Thoracic aorta (tissue), 2 donors: ENCODE measurements at regions not wholly inside any gene's neighbourhood (a gene's known extent, or its start where the extent isn't known, plus 50 kb on each side); places are given as distances from the start of the nearest gene placed in this dataset.

Source experiments
- ATAC-seq: fragments of 150-250 bp; one replicate; pipeline ENCODE4 v1.8.0; 2017; ENCODE audit warnings: low read depth; ENCODE audit not compliant: insufficient number of reproducible peaks, low FRiP score
- DNase-seq: peaks from one replicate; pipeline ENCODE4 v3.0.0-alpha.2; 2020; ENCODE audit warnings: low spot score
- H3K27ac ChIP-seq, 2 donors: fragments of 200-600 bp; sonication (generic); 1 replicate in 1 of 2; 2 replicates in 1 of 2; pipeline ENCODE4 v1.5.1; 2016; ENCODE audit warnings: mild to moderate bottlenecking in 2 of 2, moderate library complexity in 2 of 2
- H3K27me3 ChIP-seq: fragments of 200-600 bp; sonication (generic); replicated peaks from 2 replicates; pipeline ENCODE4 v1.6.0; 2016; ENCODE audit warnings: mild to moderate bottlenecking; ENCODE audit not compliant: insufficient read depth
- H3K36me3 ChIP-seq: fragments of 200-600 bp; sonication (generic); one replicate; pipeline ENCODE4 v1.5.1; 2016
- H3K4me1 ChIP-seq, 2 donors: fragments of 200-600 bp; sonication (generic); 1 replicate in 1 of 2; 2 replicates in 1 of 2; pipeline versions ENCODE4 v1.5.1 to v1.6.0; 2016; ENCODE audit warnings: low read depth in 2 of 2, mild to moderate bottlenecking in 1 of 2; ENCODE audit not compliant: control insufficient read depth in 1 of 2
- H3K4me3 ChIP-seq: fragments of 200-600 bp; sonication (generic); 2 replicates; pipeline ENCODE4 v1.5.1; 2016; ENCODE audit warnings: mild to moderate bottlenecking
- H3K9me3 ChIP-seq: fragments of 200-600 bp; sonication (generic); 2 replicates; pipeline ENCODE4 v1.5.1; 2016
- TF ChIP-seq, protein P1 (sequence below): fragments of 200-600 bp; sonication (generic); IDR thresholded peaks from one replicate; pipeline ENCODE4 v1.5.1; 2019; ENCODE audit warnings: antibody characterized with exemption

DNA sequence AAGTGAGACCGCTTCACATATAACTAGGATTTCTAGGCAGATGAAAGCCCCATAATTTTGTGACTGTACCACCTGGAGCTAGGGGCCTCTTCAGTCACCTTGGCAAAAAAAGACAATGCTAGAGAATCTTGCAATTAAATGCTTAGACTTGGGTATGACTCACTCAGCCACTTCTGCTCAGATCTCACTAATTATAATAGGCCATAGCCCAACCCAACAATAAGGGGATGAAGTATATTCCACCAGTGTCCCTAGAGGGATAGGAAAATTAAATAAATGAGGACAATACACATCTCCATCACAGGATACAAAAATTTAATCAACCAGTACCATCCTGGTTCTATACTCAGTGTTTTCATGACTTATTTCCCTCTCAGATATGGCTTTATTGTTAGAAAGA lies 1079.9 kb upstream of the C9orf72 start:
- DNase-seq: no peak
- no peaks in the 10 kb centered on the region for H3K36me3 ChIP-seq
- TF ChIP-seq, protein P1, sequence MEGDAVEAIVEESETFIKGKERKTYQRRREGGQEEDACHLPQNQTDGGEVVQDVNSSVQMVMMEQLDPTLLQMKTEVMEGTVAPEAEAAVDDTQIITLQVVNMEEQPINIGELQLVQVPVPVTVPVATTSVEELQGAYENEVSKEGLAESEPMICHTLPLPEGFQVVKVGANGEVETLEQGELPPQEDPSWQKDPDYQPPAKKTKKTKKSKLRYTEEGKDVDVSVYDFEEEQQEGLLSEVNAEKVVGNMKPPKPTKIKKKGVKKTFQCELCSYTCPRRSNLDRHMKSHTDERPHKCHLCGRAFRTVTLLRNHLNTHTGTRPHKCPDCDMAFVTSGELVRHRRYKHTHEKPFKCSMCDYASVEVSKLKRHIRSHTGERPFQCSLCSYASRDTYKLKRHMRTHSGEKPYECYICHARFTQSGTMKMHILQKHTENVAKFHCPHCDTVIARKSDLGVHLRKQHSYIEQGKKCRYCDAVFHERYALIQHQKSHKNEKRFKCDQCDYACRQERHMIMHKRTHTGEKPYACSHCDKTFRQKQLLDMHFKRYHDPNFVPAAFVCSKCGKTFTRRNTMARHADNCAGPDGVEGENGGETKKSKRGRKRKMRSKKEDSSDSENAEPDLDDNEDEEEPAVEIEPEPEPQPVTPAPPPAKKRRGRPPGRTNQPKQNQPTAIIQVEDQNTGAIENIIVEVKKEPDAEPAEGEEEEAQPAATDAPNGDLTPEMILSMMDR: no peak
- no peaks in the 10 kb centered on the region for H3K4me1 ChIP-seq
- H3K27me3 ChIP-seq: no peaks in the 10 kb centered on the region
- no peaks in the 10 kb centered on the region for H3K9me3 ChIP-seq
- no peak for ATAC-seq
- H3K4me3 ChIP-seq: no peak overlapping the region
- H3K27ac ChIP-seq: no peak overlapping the region

DNA sequence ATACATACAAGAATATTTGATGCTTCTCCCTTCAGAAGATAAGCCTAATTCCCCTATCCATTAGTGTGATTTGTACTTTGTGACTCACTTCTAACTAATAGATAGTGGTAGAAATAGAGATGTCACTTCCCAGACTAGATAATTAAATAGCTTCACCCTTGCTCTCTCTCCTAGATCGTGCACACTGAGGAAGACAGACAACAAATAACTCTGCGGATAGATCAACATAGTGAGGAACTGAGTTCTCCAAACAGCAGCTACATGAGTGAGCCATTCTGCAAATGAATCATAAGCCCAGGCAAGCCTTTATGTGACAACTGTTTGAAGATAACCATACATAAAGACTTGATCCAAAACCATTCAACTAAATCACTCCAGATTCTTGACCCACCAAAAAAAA lies 1083.4 kb upstream of the C9orf72 start:
- no peak for ATAC-seq

DNA sequence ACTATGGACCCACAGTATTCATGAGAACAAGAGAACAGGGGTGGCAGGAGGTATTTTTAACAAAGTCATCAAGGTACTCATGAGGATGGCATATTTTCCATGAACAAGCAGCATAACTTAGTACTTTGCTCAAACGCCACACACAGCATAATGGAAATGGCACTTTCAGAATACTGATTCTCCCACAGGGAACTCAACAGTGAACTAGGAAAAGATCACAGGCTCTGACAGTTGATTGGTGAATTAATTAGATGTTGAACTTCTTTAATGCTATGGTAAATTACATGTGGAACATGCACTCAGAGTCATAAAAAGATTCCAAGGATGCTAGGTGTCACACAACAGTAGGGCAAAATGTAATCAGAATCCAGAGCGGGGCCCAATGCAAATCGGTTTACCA lies 1088.6 kb upstream of the C9orf72 start:
- no peak overlapping the region for H3K27ac ChIP-seq
- DNase-seq (no peak), ATAC-seq (no peak)
- no peaks in the 10 kb centered on the region for H3K27me3 ChIP-seq
- no peaks in the 10 kb centered on the region for H3K36me3 ChIP-seq
- H3K4me3 ChIP-seq: no peak overlapping the region
- no peaks in the 10 kb centered on the region for H3K9me3 ChIP-seq
- TF ChIP-seq, protein P1: no peak
- H3K4me1 ChIP-seq: no peaks in the 10 kb centered on the region

More for the DNA sequence above, 1083.4 kb upstream of the C9orf72 start:
- Histone ChIP-seq H3K4me1 (no peaks in the 10 kb centered on the region), H3K27ac (no peak overlapping the region), H3K4me3 (no peak overlapping the region), H3K9me3 (no peaks in the 10 kb centered on the region), H3K36me3 (no peaks in the 10 kb centered on the region), H3K27me3 (no peaks in the 10 kb centered on the region)
- no peak for DNase-seq
- TF ChIP-seq, protein P1: no peak

DNA sequence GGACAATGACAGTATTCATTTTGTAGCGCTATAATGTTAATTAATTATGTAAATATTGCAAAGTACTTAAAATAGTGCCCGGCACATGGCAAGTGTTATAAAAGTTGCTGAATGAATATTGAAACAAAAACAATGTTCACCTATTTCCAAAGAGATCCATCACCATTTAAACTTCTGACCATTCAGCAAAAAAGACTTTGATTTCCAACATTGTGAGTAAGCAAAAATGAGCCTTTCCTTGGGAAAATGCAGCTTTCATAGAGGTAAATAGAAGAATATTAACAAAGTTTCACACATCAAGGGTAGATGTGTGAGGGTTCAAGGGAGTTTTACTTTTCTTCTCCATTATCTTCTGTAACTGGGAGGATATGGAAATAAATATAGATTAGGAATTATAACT lies 1089.4 kb upstream of the C9orf72 start:
- Histone ChIP-seq H3K4me1 (no peaks in the 10 kb centered on the region), H3K9me3 (no peaks in the 10 kb centered on the region), H3K36me3 (no peaks in the 10 kb centered on the region), H3K27me3 (no peaks in the 10 kb centered on the region), H3K4me3 (no peak overlapping the region), H3K27ac (no peak overlapping the region)
- ATAC-seq (no peak), DNase-seq (no peak)
- TF ChIP-seq, protein P1: no peak

DNA sequence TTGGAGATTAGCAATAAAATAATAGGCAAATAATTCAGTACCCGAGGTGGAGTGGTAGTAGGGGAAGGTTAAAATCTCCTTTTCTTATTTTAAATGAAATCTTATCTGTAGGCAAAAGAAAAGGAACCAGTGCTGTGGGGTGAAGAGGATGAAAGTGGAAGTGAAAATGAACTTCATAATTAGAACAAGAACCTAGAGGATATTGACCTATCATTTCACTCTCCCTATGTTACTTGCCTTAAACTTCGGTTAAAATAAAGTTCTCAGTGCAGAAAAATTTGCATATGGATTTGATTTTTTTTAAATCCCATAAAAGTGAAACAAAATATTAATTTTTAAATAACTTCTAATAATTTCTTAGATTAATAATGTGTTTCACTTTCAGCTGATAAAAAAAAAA lies 1094.9 kb upstream of the C9orf72 start:
- H3K27ac ChIP-seq: no peak overlapping the region
- H3K27me3 ChIP-seq: no peaks in the 10 kb centered on the region
- no peaks in the 10 kb centered on the region for H3K9me3 ChIP-seq
- no peak overlapping the region for H3K4me3 ChIP-seq
- ATAC-seq (no peak), DNase-seq (no peak)
- H3K36me3 ChIP-seq: no peaks in the 10 kb centered on the region
- TF ChIP-seq, protein P1: no peak
- H3K4me1 ChIP-seq: no peaks in the 10 kb centered on the region
